Tibial nerve (tissue), 4 donors: ENCODE measurements at regions not wholly inside any gene's neighbourhood (a gene's known extent, or its start where the extent isn't known, plus 50 kb on each side); places are given as distances from the start of the nearest gene placed in this dataset.

Experiments
- DNase-seq, 2 donors: peaks; one replicate each; pipeline ENCODE4 v3.0.0-alpha.2; 2019; ENCODE audit warnings: low spot score in 2 of 2
- H3K27ac ChIP-seq, 4 donors: fragments of 200-600 bp; sonication (generic) in 3 of 4; one replicate each; pipeline ENCODE4 v1.5.1; 2017 to 2019; ENCODE audit warnings: mild to moderate bottlenecking in 1 of 4
- H3K27me3 ChIP-seq, 2 donors: fragments of 200-600 bp; sonication (generic) in 1 of 2; one replicate each; pipeline versions ENCODE4 v1.5.1 to v1.6.0; 2017 to 2019
- H3K36me3 ChIP-seq, 3 donors: fragments of 200-600 bp; sonication (generic); one replicate each; pipeline ENCODE4 v1.5.1; 2018 to 2019
- H3K4me1 ChIP-seq, 4 donors: fragments of 200-600 bp; sonication (generic) in 3 of 4; one replicate each; pipeline ENCODE4 v1.5.1; 2017 to 2019
- H3K4me3 ChIP-seq, 4 donors: fragments of 200-600 bp; sonication (generic) in 3 of 4; one replicate each; pipeline ENCODE4 v1.5.1; 2017 to 2019; ENCODE audit warnings: mild to moderate bottlenecking in 1 of 4, moderate library complexity in 1 of 4
- H3K9me3 ChIP-seq, 4 donors: fragments of 200-600 bp; sonication (generic) in 3 of 4; one replicate each; pipeline ENCODE4 v1.5.1; 2017 to 2019
- EP300 ChIP-seq, 2 donors: sonication (generic); formaldehyde crosslinking; IDR thresholded peaks; one replicate each; pipeline ENCODE4 v1.6.1; 2017; ENCODE audit warnings: antibody characterized with exemption in 2 of 2, mild to moderate bottlenecking in 1 of 2
- POLR2A ChIP-seq, 2 donors: fragments of 450-650 bp; IDR thresholded peaks; one replicate each; pipeline ENCODE4 v1.6.1; 2017; ENCODE audit warnings: antibody characterized with exemption in 2 of 2, mild to moderate bottlenecking in 2 of 2, moderate library complexity in 2 of 2
- WGBS, 2 donors: methylation state at CpG; one replicate each; pipeline ENCODE4 v1.1.5; 2018; 5-methylcytosine and 5-hydroxymethylcytosine counted together
- TF ChIP-seq, protein P1 (sequence below), 5 experiments: fragments of 200-600 bp in 3 of 5; fragments of 450-650 bp in 2 of 5; sonication (generic) in 3 of 5; IDR thresholded peaks; one replicate each; pipeline ENCODE4 v1.5.1; 2016 to 2019; ENCODE audit warnings: antibody characterized with exemption in 5 of 5, mild to moderate bottlenecking in 3 of 5, moderate library complexity in 2 of 5

DNA sequence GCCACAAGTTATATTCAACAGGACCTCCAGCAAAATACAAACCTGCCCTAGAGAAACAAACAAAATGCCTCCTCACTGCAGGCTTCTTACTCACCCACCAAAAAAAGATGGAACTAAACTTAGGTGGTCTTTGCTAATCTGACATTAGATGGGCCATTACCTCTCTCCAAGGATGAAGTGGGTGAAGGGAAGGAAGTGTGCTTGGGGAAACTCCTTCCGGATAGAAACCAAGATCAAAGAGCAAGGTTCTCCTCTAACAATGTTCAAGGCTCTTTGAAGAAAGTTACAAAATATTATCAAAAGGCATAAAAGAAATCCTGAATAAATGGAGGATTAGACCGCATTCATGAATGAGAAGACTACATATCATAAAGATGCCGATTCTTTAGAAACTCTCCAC is 187.5 kb downstream of the ADSS2 start:
- H3K27ac ChIP-seq, result no peak overlapping the region
- H3K4me1 ChIP-seq, result no peaks in the 10 kb centered on the region
- peaks cover 0 to 7% of the 10 kb centered on the region in 2 donors for H3K27me3 ChIP-seq
- TF ChIP-seq, protein P1, sequence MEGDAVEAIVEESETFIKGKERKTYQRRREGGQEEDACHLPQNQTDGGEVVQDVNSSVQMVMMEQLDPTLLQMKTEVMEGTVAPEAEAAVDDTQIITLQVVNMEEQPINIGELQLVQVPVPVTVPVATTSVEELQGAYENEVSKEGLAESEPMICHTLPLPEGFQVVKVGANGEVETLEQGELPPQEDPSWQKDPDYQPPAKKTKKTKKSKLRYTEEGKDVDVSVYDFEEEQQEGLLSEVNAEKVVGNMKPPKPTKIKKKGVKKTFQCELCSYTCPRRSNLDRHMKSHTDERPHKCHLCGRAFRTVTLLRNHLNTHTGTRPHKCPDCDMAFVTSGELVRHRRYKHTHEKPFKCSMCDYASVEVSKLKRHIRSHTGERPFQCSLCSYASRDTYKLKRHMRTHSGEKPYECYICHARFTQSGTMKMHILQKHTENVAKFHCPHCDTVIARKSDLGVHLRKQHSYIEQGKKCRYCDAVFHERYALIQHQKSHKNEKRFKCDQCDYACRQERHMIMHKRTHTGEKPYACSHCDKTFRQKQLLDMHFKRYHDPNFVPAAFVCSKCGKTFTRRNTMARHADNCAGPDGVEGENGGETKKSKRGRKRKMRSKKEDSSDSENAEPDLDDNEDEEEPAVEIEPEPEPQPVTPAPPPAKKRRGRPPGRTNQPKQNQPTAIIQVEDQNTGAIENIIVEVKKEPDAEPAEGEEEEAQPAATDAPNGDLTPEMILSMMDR (IDR thresholded peaks at IDR 0.05), result no peak
- TF ChIP-seq EP300 (IDR thresholded peaks at IDR 0.05) (no peak), POLR2A (IDR thresholded peaks at IDR 0.05) (no peak)
- no peak for DNase-seq
- WGBS, 2 donors, result 89 to 90% methylated on average over 3 of the region's 3 CpGs
- H3K9me3 ChIP-seq, result no peaks in the 10 kb centered on the region
- H3K4me3 ChIP-seq, result no peak overlapping the region
- no peaks in the 10 kb centered on the region for H3K36me3 ChIP-seq

DNA sequence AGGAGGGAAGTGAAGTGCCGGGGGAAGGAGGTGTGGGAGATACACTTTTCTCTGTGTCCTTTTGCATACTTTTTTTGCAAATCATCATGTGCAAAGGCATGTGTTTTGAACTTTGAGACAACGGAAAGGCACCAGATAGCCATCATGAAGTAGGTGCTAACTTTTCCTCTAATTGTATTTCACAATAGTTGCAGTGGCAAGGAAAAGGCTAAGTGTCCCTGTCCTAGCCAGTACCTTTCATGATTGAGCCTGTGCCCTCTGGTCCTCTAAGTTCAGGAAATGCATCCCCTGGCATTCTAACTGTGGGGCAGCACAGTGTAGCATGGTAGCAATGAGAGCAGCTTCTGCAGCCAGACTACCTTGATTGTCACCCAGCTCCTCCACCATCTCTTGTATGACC is 186.2 kb downstream of the ADSS2 start:
- TF ChIP-seq EP300 (IDR thresholded peaks at IDR 0.05), result no peak
- TF ChIP-seq, protein P1 (IDR thresholded peaks at IDR 0.05), result no peak
- no peak for TF ChIP-seq POLR2A (IDR thresholded peaks at IDR 0.05)
- Histone ChIP-seq H3K36me3 (no peaks in the 10 kb centered on the region), H3K27ac (no peak overlapping the region), H3K4me1 (no peaks in the 10 kb centered on the region), H3K27me3 (peaks cover 0 to 4% of the 10 kb centered on the region in 2 donors), H3K4me3 (no peak overlapping the region), H3K9me3 (peaks cover 0 to 7% (median 0%) of the 10 kb centered on the region in 4 donors)
- no peak for DNase-seq
- 93 to 98% methylated on average over 2 of the region's 2 CpGs for WGBS, 2 donors

DNA sequence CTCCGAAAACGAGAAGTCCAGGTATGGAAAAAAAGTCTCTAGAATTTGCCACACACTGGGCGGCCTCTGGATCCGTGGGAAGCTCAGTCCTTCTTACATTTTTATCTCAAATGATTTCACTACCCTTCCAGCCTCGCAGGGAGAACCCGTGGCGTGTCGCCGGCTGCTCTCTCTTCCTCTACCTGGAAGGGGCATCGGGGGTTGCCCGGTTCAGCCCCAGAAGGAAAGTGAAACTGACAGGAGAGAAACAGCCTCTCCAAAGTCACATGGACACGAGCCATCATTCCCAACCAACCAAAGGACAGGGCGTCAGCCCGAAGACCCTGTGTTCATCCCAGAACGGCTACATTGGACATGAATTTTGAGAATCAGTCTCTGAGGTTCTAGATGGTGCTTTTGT is 182.5 kb downstream of the ADSS2 start:
- H3K27ac ChIP-seq, result no peak overlapping the region
- DNase-seq, result no peak
- no peaks in the 10 kb centered on the region for H3K36me3 ChIP-seq
- H3K9me3 ChIP-seq, result peaks cover 0 to 13% (median 0%) of the 10 kb centered on the region in 4 donors
- H3K4me1 ChIP-seq, result peaks cover 0 to 24% (median 9%) of the 10 kb centered on the region in 4 donors
- no peaks in the 10 kb centered on the region for H3K27me3 ChIP-seq
- H3K4me3 ChIP-seq, result no peak overlapping the region
- TF ChIP-seq, protein P1 (IDR thresholded peaks at IDR 0.05), result no peak
- no peak for TF ChIP-seq POLR2A (IDR thresholded peaks at IDR 0.05)
- WGBS, 2 donors, result 84 to 91% methylated on average over 15 of the region's 15 CpGs

DNA sequence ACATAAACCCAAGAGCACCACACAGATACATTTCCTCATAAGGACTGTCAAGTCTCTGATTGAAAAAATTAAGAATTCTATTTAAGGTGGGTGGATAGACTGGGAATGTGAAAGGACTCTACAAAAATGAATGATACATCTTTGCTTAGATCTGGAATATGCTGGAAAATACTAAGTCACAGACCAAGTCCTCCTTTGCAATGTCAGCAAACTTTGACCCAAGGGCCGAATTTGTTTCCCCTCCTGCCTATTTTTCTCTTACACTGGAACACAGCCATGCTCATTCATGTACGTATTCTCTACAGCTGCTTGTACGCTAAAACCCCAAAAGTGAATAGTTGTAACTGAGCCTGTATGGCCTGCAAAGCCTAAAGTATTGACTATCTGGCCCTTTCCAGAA is 180.7 kb downstream of the ADSS2 start:
- Histone ChIP-seq H3K4me1 (peaks cover 0 to 26% (median 9%) of the 10 kb centered on the region in 4 donors), H3K9me3 (peaks cover 0 to 13% (median 0%) of the 10 kb centered on the region in 4 donors), H3K27ac (no peak overlapping the region), H3K4me3 (no peak overlapping the region), H3K27me3 (no peaks in the 10 kb centered on the region), H3K36me3 (no peaks in the 10 kb centered on the region)
- TF ChIP-seq POLR2A (IDR thresholded peaks at IDR 0.05) (no peak), EP300 (IDR thresholded peaks at IDR 0.05) (no peak)
- TF ChIP-seq, protein P1 (IDR thresholded peaks at IDR 0.05), result no peak
- no peak for DNase-seq
- 92% methylated on average over 3 of the region's 3 CpGs for WGBS, 2 donors

DNA sequence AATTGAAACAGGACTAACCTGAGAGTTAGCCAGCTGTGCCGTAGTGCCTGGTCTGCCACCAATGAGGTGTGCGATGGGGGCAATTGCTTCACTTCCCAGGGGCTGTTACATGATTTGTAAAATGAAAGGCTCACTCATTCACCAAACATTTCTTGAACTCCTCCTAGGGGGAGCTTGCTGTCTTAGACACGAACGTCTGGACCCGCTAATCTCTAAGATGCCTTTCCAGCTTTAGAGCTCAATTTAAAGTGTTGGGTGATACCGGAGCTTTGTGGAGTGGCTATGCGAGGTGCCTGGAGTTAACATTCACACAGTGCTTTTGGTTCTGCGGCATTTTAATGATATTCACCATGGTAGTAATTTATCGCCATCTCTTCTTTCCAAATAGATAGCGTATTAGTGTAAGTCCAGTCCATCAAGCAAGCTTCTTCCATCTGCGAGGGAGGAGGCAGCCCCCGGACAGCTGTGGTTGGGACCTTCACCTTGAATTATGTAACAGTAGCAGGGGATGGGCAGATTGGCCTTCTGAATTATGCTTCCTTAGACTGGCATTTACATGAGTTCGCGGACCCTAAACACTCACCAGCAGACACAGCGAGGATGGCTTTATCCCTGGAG is 179.9 kb downstream of the ADSS2 start:
- Histone ChIP-seq H3K9me3 (peaks cover 0 to 13% (median 0%) of the 10 kb centered on the region in 4 donors), H3K27me3 (no peaks in the 10 kb centered on the region), H3K4me3 (no peak overlapping the region), H3K36me3 (no peaks in the 10 kb centered on the region), H3K27ac (peak overlapping the region in 2 of 4 donors; percentile 64 to 66), H3K4me1 (peaks cover 0 to 26% (median 9%) of the 10 kb centered on the region in 4 donors)
- peak in 1 of 2 donors; percentile 6 for DNase-seq
- no peak for TF ChIP-seq POLR2A (IDR thresholded peaks at IDR 0.05)
- TF ChIP-seq, protein P1 (IDR thresholded peaks at IDR 0.05), result no peak
- no peak for TF ChIP-seq EP300 (IDR thresholded peaks at IDR 0.05)
- 81 to 82% methylated on average over 15 of the region's 15 CpGs for WGBS, 2 donors
